ENCODE measurements at regions not wholly inside any gene's neighbourhood (a gene's known extent, or its start where the extent isn't known, plus 50 kb on each side); places are given as distances from the start of the nearest gene placed in this dataset.

DNA sequence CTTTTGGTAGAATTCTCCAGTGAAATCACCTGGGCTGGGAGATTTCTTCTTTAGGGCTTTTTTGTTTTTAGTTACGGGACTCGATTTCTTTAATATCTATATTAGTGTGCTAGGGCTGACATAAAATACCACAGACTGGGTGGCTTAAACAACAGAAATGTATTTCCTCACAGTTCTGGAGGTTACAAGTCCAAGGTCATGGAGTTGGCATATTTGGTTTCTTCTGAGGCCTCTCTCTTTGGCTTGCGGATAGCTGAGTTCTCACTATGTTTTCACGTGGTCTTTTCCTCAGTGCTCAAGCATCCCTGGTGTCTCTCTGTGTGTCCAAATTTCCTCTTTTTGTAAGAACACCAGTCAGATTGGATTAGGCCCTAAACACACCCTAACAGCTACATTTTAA, 208.5 kb upstream of the DTNA start:
- no peak for TF ChIP-seq TAF1 (IDR thresholded peaks at IDR 0.05; ENCODE audit: borderline replicate concordance, low read depth, low read length)
- TF ChIP-seq RAD21 (IDR thresholded peaks at IDR 0.05; ENCODE audit: insufficient read depth, low read depth, low read length) = no peak
- TF ChIP-seq, protein P1, sequence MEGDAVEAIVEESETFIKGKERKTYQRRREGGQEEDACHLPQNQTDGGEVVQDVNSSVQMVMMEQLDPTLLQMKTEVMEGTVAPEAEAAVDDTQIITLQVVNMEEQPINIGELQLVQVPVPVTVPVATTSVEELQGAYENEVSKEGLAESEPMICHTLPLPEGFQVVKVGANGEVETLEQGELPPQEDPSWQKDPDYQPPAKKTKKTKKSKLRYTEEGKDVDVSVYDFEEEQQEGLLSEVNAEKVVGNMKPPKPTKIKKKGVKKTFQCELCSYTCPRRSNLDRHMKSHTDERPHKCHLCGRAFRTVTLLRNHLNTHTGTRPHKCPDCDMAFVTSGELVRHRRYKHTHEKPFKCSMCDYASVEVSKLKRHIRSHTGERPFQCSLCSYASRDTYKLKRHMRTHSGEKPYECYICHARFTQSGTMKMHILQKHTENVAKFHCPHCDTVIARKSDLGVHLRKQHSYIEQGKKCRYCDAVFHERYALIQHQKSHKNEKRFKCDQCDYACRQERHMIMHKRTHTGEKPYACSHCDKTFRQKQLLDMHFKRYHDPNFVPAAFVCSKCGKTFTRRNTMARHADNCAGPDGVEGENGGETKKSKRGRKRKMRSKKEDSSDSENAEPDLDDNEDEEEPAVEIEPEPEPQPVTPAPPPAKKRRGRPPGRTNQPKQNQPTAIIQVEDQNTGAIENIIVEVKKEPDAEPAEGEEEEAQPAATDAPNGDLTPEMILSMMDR (IDR thresholded peaks at IDR 0.05 in 2 of 3, conservative IDR thresholded peaks at IDR 0.05 in 1 of 3; ENCODE audit: control insufficient read depth in 2 of 3, extremely low read depth in 1 of 3, insufficient read depth in 1 of 3, low read depth in 3 of 3, low read length in 3 of 3) = no peak
- TF ChIP-seq ZNF274 (IDR thresholded peaks at IDR 0.05; ENCODE audit: insufficient read depth, insufficient read length) = no peak
- no peak for TF ChIP-seq MXI1 (IDR thresholded peaks at IDR 0.05; ENCODE audit: low read depth, low read length)
- TF ChIP-seq SUZ12 (IDR thresholded peaks at IDR 0.05; ENCODE audit: unreplicated experiment) = no peak
- no peak for TF ChIP-seq SMAD1 (IDR thresholded peaks at IDR 0.05; ENCODE audit: low read depth, partially characterized antibody)
- no peak for TF ChIP-seq SRF (IDR thresholded peaks at IDR 0.05; ENCODE audit: low read depth in 2 of 2, low read length in 2 of 2)
- TF ChIP-seq BMI1 (IDR thresholded peaks at IDR 0.05; ENCODE audit: borderline replicate concordance) = no peak
- no peak for TF ChIP-seq POLR2A (IDR thresholded peaks at IDR 0.05; ENCODE audit: low read depth, low read length)
- no peak for TF ChIP-seq ATF7 (IDR thresholded peaks at IDR 0.05; ENCODE audit: low read depth)
- TF ChIP-seq, protein P2, sequence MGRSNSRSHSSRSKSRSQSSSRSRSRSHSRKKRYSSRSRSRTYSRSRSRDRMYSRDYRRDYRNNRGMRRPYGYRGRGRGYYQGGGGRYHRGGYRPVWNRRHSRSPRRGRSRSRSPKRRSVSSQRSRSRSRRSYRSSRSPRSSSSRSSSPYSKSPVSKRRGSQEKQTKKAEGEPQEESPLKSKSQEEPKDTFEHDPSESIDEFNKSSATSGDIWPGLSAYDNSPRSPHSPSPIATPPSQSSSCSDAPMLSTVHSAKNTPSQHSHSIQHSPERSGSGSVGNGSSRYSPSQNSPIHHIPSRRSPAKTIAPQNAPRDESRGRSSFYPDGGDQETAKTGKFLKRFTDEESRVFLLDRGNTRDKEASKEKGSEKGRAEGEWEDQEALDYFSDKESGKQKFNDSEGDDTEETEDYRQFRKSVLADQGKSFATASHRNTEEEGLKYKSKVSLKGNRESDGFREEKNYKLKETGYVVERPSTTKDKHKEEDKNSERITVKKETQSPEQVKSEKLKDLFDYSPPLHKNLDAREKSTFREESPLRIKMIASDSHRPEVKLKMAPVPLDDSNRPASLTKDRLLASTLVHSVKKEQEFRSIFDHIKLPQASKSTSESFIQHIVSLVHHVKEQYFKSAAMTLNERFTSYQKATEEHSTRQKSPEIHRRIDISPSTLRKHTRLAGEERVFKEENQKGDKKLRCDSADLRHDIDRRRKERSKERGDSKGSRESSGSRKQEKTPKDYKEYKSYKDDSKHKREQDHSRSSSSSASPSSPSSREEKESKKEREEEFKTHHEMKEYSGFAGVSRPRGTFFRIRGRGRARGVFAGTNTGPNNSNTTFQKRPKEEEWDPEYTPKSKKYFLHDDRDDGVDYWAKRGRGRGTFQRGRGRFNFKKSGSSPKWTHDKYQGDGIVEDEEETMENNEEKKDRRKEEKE (IDR thresholded peaks at IDR 0.05) = no peak

Measured in GM12878 (cell line).